GM10266 (cell line): ENCODE measurements at regions not wholly inside any gene's neighbourhood (a gene's known extent, or its start where the extent isn't known, plus 50 kb on each side); places are given as distances from the start of the nearest gene placed in this dataset.

Source experiments
- DNase-seq: peaks from one replicate; pipeline ENCODE4 v3.0.0; 2012; ENCODE audit errors: extremely low spot score
- TF ChIP-seq, protein P1 (sequence below): IDR thresholded peaks from 2 replicates; pipeline ENCODE4 v1.5.1; 2012; ENCODE audit warnings: mild to moderate bottlenecking, low read depth; ENCODE audit not compliant: control insufficient read depth, insufficient read depth; ENCODE audit errors: missing control alignments

DNA sequence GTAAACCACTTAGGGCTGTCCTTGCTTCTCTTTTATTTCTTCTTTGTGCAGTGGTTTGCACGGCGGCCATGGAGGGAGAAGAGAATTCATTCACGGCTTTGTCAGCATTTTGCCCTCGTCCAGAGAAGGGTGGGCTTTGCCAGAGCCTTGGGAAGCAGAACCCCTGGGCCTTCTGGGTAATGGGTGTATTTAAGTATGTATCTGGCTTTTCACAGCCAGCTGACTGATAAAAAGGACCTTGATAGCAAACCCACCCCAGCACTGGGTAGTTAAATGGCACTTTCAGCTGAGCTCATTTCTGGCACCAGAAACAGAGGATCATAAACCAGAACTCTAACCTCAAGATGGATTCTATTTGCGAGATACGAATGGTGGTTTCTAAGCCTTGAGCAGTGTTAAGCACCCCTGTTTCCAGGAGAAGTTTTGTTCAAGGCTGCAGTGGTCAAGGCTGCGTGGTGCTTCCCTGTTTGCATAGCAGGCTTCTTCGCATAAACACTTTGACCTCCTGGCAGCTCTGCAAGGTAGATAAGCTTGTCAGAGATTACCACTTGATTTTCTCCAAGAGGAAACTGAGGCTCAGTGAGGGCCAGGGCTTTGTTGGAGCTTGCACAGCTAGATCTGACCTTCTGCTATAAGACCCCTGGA lies 441.6 kb upstream of the KLF4 start:
- no peak for DNase-seq
- TF ChIP-seq, protein P1, sequence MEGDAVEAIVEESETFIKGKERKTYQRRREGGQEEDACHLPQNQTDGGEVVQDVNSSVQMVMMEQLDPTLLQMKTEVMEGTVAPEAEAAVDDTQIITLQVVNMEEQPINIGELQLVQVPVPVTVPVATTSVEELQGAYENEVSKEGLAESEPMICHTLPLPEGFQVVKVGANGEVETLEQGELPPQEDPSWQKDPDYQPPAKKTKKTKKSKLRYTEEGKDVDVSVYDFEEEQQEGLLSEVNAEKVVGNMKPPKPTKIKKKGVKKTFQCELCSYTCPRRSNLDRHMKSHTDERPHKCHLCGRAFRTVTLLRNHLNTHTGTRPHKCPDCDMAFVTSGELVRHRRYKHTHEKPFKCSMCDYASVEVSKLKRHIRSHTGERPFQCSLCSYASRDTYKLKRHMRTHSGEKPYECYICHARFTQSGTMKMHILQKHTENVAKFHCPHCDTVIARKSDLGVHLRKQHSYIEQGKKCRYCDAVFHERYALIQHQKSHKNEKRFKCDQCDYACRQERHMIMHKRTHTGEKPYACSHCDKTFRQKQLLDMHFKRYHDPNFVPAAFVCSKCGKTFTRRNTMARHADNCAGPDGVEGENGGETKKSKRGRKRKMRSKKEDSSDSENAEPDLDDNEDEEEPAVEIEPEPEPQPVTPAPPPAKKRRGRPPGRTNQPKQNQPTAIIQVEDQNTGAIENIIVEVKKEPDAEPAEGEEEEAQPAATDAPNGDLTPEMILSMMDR: no peak

DNA sequence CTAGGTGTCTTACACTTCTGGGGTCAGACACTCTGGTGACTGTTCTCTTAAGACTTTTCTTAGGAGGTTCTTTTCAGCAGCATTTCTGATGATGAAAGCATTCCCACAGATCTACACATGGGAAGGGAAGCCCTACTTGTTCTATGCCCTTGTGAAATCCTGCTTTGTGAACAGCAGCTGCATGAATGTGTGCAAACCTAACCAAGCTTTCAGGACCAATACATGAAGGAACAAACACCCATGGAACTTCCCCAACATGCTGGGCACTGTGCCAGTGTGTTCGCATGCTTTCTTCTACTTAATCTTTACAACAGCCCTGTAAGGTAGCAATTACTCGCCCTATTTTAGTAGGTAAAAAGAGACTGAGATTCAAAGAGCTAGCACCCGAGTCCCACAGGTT lies 439.9 kb upstream of the KLF4 start:
- TF ChIP-seq, protein P1: no peak
- DNase-seq: no peak

DNA sequence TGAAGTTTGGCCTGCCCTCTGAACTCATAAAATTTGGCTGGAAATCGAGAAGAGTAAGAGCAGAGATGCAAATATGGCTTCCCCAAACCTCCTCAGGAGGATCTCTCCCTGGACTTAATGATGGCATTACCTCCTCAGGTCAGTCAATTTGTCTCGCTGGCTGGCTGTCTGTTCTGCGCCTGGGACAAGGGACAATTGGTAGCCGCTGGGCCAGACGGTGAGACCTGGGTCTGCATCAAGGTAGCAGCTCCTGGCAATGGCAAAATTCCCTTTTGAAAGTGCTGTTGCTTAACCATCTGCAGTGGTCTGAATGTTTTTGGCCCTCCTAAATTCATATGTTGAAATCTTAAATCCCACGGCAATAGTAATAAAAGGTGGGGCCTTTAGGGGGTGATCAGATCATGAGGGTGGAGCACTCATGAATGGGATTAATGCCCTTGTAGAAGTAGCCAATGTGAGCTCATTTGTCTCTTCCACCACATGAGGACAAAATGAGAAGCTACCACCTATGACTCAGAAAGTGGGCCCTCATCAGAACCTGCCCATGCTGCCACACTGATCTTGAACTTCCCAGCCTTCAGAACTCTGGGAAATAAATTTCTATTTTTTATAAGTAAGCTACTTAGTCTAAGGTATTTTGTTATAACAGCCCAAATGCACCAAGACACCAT lies 439.3 kb upstream of the KLF4 start:
- TF ChIP-seq, protein P1: no peak
- no peak for DNase-seq

DNA sequence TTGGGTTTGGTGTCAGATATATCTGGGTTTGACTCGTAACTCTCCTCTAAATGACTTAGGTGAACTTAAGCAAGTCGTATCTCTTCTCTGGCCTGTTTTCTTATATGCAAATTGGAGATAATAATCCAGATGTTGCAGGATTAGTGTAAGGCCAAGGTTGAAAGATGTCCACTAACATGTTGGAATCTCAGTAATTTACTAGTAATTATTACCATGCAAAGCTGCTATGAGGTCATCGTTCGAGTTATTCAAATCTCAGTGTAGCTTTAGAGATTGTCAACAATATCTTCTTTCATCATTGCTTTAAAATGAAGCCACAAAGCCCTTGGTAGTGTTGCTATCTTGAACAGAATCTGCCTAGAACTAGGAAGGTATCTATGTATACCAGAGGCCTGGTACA lies 437.7 kb upstream of the KLF4 start:
- DNase-seq: no peak
- TF ChIP-seq, protein P1: no peak

DNA sequence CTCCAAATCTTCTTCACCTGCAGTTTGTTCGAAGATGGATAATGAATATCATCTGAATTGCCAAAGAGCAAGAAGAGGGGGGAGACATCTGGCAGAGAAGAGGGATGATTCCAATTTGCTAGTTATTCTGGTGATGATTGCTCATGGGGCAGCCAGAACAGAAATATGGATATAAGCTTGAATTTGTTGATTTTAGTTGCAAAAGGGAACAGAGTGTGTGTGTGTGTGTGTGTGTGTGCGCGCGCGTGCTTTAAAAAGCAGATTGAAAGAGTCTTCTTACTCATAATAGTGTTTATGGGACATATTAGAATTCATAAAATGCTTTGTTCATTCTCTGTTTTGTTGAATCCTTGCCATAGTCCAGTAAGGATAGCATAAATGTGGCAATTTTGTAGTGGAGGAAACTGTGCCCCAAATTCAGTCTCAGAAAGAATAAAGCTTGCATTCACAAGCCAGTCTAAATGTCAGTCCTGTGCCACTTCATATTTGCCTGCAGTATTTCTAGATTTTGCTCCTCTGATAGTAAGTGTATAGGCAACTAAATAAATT lies 436.3 kb upstream of the KLF4 start:
- no peak for DNase-seq

DNA sequence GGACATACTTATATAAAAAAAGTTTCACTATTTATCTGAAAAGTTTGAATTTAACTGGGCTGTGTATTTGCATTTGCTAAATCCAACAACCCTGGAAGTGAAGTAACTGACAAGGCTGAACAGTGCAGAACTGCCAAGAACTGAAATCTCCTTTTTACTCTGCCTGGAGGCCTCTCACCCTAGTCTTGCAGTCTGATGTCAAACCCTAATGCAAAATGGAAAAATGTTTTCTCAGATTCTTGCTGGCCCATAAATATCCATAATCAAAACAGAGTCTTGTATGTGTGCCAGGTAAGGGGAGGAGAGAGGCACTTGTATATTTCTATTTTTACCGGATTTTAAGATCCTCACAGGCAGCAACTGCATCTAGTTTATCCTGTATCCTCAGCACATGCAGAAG lies 432.7 kb upstream of the KLF4 start:
- DNase-seq: no peak
- TF ChIP-seq, protein P1: no peak

More for the DNA sequence above, 436.3 kb upstream of the KLF4 start:
- TF ChIP-seq, protein P1: no peak

DNA sequence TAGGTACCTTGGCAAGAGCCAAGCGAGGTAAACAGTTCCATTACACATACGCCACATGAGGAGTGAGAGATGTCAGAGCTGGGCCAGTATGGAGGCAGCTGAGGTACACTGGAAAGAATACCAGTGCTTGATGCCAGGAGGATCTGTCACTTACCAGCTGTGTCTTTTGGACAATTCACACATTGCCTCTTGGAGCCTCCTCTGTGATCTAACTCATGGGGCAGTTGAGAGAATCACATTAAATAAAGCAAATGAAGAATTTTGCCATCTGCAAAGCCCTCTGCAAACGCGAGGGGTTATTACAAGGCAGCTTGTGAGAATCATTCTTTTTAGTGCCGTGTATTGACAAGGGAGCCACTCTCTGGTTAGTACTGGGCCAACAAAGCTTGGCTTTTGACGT lies 429.7 kb upstream of the KLF4 start:
- TF ChIP-seq, protein P1: no peak
- DNase-seq: no peak
